ENCODE measurements at regions not wholly inside any gene's neighbourhood (a gene's known extent, or its start where the extent isn't known, plus 50 kb on each side); places are given as distances from the start of the nearest gene placed in this dataset.

DNA sequence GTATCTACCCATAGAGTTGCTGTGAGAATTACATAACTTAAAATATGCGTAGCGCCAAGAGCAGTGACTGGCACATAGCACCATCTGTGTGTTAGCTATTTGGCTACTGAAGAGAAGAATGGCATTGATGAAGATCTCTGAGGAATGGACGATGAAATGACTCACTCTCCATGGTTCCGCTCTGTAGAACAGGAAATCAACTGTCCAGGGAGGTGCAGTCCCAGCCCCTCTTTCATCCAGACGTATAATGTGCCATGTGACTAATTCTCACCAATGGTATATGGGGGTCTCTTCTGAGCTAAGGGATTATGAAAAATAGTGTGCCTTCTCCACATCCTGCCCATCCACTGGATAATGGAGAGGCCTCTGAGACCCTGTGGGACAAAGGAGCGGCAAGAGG lies 254.8 kb downstream of the CYP26B1 start:
- H3K4me1 Mint-ChIP-seq (ENCODE audit: low read depth): no peaks in the 10 kb centered on the region
- DNase-seq (ENCODE audit: low spot score): no peak
- TF ChIP-seq CTCF (IDR thresholded peaks at IDR 0.05): no peak
- H3K9me3 Mint-ChIP-seq (ENCODE audit: low read depth): no peaks in the 10 kb centered on the region
- no peak overlapping the region for H3K4me3 Mint-ChIP-seq (ENCODE audit: unreplicated experiment)
- H3K27ac Mint-ChIP-seq (ENCODE audit: unreplicated experiment): no peak overlapping the region
- H3K36me3 Mint-ChIP-seq (ENCODE audit: low read depth): peaks cover 2% of the 10 kb centered on the region
- peaks cover 17% of the 10 kb centered on the region for H3K27me3 Mint-ChIP-seq (ENCODE audit: low read depth)

GRCh38 chr2:71892423-71892730 lies 255.3 kb downstream of the CYP26B1 start:
- TF ChIP-seq CTCF (IDR thresholded peaks at IDR 0.05): no peak
- peaks cover 17% of the 10 kb centered on the region for H3K27me3 Mint-ChIP-seq (ENCODE audit: low read depth)

DNA sequence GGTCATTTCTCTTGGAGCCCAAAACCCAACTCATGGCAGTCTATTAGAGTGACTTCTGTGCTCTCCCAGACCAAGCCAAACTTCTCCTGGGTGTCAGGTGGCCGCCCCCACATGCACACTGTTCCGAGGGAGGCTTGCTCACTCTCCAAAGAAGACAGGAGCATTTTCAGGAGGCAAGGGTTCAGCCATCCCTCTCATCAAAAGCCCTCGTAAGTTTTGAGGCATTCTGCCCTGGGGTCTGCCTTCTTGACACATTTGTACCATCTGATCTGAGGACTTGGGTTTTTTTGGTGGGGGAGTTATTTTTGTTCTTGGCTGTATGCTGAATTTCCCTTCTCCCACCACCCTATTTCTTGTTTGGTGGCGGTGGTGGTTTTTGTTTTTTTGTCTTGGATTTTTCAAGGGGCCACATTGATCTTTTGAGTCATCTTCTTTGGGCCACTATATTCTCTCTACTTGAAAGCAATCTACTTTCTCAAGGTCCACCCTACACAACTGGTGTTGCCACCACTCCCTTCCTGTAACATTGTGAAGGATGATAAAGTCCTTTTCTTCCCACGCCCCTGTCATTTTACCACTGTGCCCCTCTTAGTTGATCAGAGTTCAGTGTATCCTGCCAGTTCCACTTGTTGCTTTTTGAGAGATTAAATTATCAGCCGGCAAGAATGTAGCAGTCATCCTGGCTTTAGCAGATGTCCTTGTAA lies 255.8 kb downstream of the CYP26B1 start:
- Mint-ChIP-seq H3K36me3 (ENCODE audit: low read depth) (peaks cover 2% of the 10 kb centered on the region), H3K9me3 (ENCODE audit: low read depth) (no peaks in the 10 kb centered on the region), H3K4me3 (ENCODE audit: unreplicated experiment) (no peak overlapping the region), H3K27ac (ENCODE audit: unreplicated experiment) (no peak overlapping the region), H3K4me1 (ENCODE audit: low read depth) (no peaks in the 10 kb centered on the region), H3K27me3 (ENCODE audit: low read depth) (peaks cover 17% of the 10 kb centered on the region)
- DNase-seq (ENCODE audit: low spot score): no peak
- TF ChIP-seq CTCF (IDR thresholded peaks at IDR 0.05): no peak

More at GRCh38 chr2:71892423-71892730, 255.3 kb downstream of the CYP26B1 start:
- Mint-ChIP-seq H3K36me3 (ENCODE audit: low read depth) (peaks cover 2% of the 10 kb centered on the region), H3K27ac (ENCODE audit: unreplicated experiment) (no peak overlapping the region), H3K4me3 (ENCODE audit: unreplicated experiment) (no peak overlapping the region), H3K4me1 (ENCODE audit: low read depth) (no peaks in the 10 kb centered on the region), H3K9me3 (ENCODE audit: low read depth) (no peaks in the 10 kb centered on the region)
- no peak for DNase-seq (ENCODE audit: low spot score)

DNA sequence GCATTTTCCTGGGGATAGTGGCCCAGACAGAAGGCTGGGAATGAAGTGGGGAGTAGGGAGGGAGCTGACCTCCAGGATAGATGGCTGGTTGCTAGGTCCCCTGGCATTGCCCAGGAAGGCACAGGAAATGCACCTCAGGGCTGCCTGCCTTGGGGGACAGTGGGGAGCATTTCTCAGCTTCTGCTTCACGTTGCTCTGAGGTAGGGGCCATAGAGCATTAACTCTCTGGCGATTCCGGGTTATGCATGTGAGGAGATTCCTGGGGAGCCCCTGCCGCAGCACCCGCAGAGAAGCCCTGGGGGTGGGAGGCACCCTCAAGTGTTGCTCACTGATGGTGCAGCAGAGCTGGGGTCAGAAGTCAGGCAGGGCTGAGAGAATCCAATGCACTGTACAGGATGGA lies 256.5 kb downstream of the CYP26B1 start:
- H3K4me1 Mint-ChIP-seq (ENCODE audit: low read depth): no peaks in the 10 kb centered on the region
- H3K4me3 Mint-ChIP-seq (ENCODE audit: unreplicated experiment): no peak overlapping the region
- H3K27ac Mint-ChIP-seq (ENCODE audit: unreplicated experiment): no peak overlapping the region
- no peak for DNase-seq (ENCODE audit: low spot score)
- H3K36me3 Mint-ChIP-seq (ENCODE audit: low read depth): peaks cover 2% of the 10 kb centered on the region
- H3K27me3 Mint-ChIP-seq (ENCODE audit: low read depth): peaks cover 20% of the 10 kb centered on the region
- no peak for TF ChIP-seq CTCF (IDR thresholded peaks at IDR 0.05)
- H3K9me3 Mint-ChIP-seq (ENCODE audit: low read depth): no peaks in the 10 kb centered on the region

DNA sequence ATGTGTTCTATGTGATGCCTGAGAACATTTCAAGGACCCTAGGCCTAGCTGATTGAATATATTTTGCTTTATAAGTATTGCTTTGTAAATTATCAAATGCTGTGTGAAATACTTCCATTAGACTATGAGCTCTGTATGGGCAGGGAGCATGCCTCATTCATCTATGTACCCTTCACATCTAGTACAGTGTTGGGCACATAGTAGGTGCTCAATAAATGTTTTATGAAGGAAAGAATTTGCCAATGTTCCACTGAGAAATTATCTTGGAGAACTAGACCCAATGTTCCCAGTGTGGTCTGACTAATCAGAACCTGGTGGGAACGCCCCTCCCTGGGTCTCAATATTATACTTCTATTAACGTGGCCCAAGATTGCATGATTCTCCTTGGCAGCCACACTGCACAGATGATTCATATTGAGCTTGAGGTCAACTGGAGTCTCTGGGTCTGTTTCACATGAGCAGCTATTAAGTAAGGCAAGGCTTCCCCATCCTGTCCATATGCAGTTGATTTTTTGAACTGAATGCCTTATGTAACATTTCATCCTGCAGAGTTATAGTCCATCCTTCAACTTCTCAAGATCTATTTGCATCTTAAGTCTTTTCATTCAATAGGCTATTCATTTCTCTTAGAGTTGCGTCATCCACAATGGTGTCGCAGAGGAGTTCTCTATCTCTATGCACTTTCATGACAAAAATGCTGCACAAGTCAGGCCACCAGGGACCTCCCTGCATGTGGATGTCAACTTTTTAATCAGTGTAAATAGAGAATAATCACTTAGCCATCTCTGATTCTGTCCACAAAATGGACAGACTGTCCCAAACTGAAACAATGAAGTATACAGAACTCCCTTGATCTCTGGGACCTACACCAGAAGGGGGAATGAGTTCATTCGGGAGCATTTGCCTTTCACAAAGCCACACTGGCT lies 257.6 kb downstream of the CYP26B1 start:
- H3K4me1 Mint-ChIP-seq (ENCODE audit: low read depth): no peaks in the 10 kb centered on the region
- peaks cover 18% of the 10 kb centered on the region for H3K27me3 Mint-ChIP-seq (ENCODE audit: low read depth)
- H3K4me3 Mint-ChIP-seq (ENCODE audit: unreplicated experiment): no peak overlapping the region

More for the DNA sequence above, 257.6 kb downstream of the CYP26B1 start:
- Mint-ChIP-seq H3K36me3 (ENCODE audit: low read depth) (peaks cover 5% of the 10 kb centered on the region), H3K9me3 (ENCODE audit: low read depth) (peaks cover 3% of the 10 kb centered on the region), H3K27ac (ENCODE audit: unreplicated experiment) (no peak overlapping the region)
- no peak for TF ChIP-seq CTCF (IDR thresholded peaks at IDR 0.05)
- no peak for DNase-seq (ENCODE audit: low spot score)
